ENCODE measurements at regions not wholly inside any gene's neighbourhood (a gene's known extent, or its start where the extent isn't known, plus 50 kb on each side); places are given as distances from the start of the nearest gene placed in this dataset.

DNA sequence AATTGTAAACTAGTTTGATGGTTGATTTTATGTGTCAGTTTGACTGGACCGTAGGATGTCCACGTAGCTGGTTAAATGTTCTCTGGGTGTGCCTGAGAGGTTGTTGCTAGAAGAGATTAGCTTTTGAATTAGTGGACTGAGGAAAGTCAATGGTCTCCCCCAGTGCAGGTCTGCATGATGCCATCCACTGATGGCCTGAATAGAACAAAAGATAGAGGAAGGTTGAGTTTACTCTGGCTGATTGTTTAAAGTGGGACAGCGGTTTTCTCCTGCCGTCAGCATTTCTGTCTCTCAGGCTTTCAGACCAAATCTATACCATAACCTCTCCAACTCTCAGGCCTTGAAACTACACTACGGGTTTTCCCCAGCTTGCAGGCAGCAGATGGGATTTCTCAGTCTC is 899.2 kb upstream of the WWC1 start:
- TF ChIP-seq, protein P1, sequence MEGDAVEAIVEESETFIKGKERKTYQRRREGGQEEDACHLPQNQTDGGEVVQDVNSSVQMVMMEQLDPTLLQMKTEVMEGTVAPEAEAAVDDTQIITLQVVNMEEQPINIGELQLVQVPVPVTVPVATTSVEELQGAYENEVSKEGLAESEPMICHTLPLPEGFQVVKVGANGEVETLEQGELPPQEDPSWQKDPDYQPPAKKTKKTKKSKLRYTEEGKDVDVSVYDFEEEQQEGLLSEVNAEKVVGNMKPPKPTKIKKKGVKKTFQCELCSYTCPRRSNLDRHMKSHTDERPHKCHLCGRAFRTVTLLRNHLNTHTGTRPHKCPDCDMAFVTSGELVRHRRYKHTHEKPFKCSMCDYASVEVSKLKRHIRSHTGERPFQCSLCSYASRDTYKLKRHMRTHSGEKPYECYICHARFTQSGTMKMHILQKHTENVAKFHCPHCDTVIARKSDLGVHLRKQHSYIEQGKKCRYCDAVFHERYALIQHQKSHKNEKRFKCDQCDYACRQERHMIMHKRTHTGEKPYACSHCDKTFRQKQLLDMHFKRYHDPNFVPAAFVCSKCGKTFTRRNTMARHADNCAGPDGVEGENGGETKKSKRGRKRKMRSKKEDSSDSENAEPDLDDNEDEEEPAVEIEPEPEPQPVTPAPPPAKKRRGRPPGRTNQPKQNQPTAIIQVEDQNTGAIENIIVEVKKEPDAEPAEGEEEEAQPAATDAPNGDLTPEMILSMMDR (IDR thresholded peaks at IDR 0.05; ENCODE audit: extremely low read depth, low read depth, low read length), result no peak
- no peak for DNase-seq (ENCODE audit: insufficient read length, low spot score, missing footprints)
- no peak overlapping the region for H3K4me2 ChIP-seq (ENCODE audit: insufficient read depth, low read length)
- H4K20me1 ChIP-seq (ENCODE audit: insufficient read depth, low read length), result no peaks in the 10 kb centered on the region
- H2AFZ ChIP-seq (ENCODE audit: low read length), result no peak overlapping the region
- no peaks in the 10 kb centered on the region for H3K9me3 ChIP-seq (ENCODE audit: low read depth, low read length)
- H3K4me3 ChIP-seq (ENCODE audit: insufficient read depth, low read length), result no peak overlapping the region
- H3K36me3 ChIP-seq (ENCODE audit: insufficient read depth, low read length), result no peaks in the 10 kb centered on the region
- no peak overlapping the region for H3K27ac ChIP-seq (ENCODE audit: low read depth, low read length)
- no peaks in the 10 kb centered on the region for H3K79me2 ChIP-seq (ENCODE audit: insufficient read depth, low read length)
- H3K4me1 ChIP-seq (ENCODE audit: insufficient read depth, low read length), result no peaks in the 10 kb centered on the region
- no peaks in the 10 kb centered on the region for H3K27me3 ChIP-seq (ENCODE audit: insufficient read depth, low read length)

DNA sequence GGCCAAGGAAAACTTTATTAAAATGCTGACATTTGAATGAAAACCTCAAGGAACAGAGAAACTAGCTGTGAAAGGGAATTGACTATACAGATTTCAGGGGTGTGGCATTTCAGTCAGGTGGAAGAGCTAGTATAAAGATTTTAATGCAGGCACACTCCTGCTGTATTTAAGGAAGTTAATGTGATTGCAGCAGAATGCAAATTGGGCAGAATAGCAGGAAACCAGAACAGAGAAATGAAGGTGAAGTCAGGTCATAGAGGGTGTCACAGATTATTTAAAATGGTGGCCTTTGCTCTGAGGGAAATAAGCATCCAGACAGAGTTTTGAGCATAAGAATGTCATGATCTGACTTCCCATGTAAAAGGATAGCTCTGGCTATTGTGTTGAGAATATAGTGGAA is 898.1 kb upstream of the WWC1 start:
- Histone ChIP-seq H2AFZ (ENCODE audit: low read length) (no peak overlapping the region), H3K36me3 (ENCODE audit: insufficient read depth, low read length) (no peaks in the 10 kb centered on the region), H3K27me3 (ENCODE audit: insufficient read depth, low read length) (no peaks in the 10 kb centered on the region), H3K9me3 (ENCODE audit: low read depth, low read length) (no peaks in the 10 kb centered on the region), H4K20me1 (ENCODE audit: insufficient read depth, low read length) (no peaks in the 10 kb centered on the region), H3K27ac (ENCODE audit: low read depth, low read length) (no peak overlapping the region), H3K4me1 (ENCODE audit: insufficient read depth, low read length) (no peaks in the 10 kb centered on the region), H3K79me2 (ENCODE audit: insufficient read depth, low read length) (no peaks in the 10 kb centered on the region), H3K4me2 (ENCODE audit: insufficient read depth, low read length) (no peak overlapping the region), H3K4me3 (ENCODE audit: insufficient read depth, low read length) (no peak overlapping the region)
- TF ChIP-seq, protein P1 (IDR thresholded peaks at IDR 0.05; ENCODE audit: extremely low read depth, low read depth, low read length), result no peak
- no peak for DNase-seq (ENCODE audit: insufficient read length, low spot score, missing footprints)

DNA sequence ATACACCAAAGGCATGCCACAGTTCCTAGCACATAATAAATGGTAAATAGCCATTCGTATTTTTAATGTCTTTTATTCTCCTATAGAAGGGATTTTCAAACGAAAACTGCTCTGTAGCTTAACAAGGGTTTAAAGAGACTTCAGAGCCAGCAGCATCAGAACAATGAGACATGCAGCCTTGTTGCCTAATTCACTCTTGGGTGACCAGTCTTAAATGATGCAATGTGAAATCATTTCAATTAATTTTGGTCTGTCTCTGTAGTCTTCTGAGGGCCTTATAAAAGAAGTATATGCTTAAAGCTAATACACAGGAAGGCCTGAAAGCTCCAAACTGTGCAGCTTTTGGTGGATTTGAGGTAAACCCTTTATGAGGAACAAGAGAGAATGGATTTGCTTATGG is 888.8 kb upstream of the WWC1 start:
- H3K4me2 ChIP-seq (ENCODE audit: insufficient read depth, low read length), result no peak overlapping the region
- TF ChIP-seq, protein P1 (IDR thresholded peaks at IDR 0.05; ENCODE audit: extremely low read depth, low read depth, low read length), result no peak

DNA sequence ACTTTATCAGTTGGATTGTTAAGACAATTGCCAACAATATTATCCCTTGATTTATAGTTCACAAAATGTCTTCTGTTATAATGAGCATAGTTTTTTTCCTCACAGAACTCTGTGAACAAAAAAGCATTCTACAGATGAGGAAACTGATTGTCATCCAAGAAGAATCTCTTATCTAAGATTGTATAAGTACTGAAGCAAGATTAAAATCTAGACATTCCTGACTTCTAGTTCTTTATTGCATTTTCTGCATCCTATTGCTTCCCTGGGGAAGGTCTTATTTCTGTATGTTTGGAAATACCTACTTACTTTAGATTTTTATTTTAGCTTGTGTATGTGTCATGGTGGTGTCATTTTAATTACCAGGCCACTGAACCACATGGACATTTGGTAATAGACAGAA is 884.9 kb upstream of the WWC1 start:
- H3K9me3 ChIP-seq (ENCODE audit: low read depth, low read length), result no peaks in the 10 kb centered on the region
- TF ChIP-seq, protein P1 (IDR thresholded peaks at IDR 0.05; ENCODE audit: extremely low read depth, low read depth, low read length), result no peak
- no peak overlapping the region for H3K4me2 ChIP-seq (ENCODE audit: insufficient read depth, low read length)
- H4K20me1 ChIP-seq (ENCODE audit: insufficient read depth, low read length), result no peaks in the 10 kb centered on the region
- H3K4me3 ChIP-seq (ENCODE audit: insufficient read depth, low read length), result no peak overlapping the region
- no peak overlapping the region for H3K27ac ChIP-seq (ENCODE audit: low read depth, low read length)
- H3K4me1 ChIP-seq (ENCODE audit: insufficient read depth, low read length), result no peaks in the 10 kb centered on the region
- H3K27me3 ChIP-seq (ENCODE audit: insufficient read depth, low read length), result no peaks in the 10 kb centered on the region
- H2AFZ ChIP-seq (ENCODE audit: low read length), result no peak overlapping the region
- no peaks in the 10 kb centered on the region for H3K36me3 ChIP-seq (ENCODE audit: insufficient read depth, low read length)
- no peaks in the 10 kb centered on the region for H3K79me2 ChIP-seq (ENCODE audit: insufficient read depth, low read length)
- DNase-seq (ENCODE audit: insufficient read length, low spot score, missing footprints), result no peak

More for the DNA sequence above, 888.8 kb upstream of the WWC1 start:
- H3K27me3 ChIP-seq (ENCODE audit: insufficient read depth, low read length), result no peaks in the 10 kb centered on the region
- H3K27ac ChIP-seq (ENCODE audit: low read depth, low read length), result no peak overlapping the region
- H2AFZ ChIP-seq (ENCODE audit: low read length), result no peak overlapping the region
- no peaks in the 10 kb centered on the region for H3K36me3 ChIP-seq (ENCODE audit: insufficient read depth, low read length)
- H3K4me3 ChIP-seq (ENCODE audit: insufficient read depth, low read length), result no peak overlapping the region
- no peaks in the 10 kb centered on the region for H3K79me2 ChIP-seq (ENCODE audit: insufficient read depth, low read length)
- H3K9me3 ChIP-seq (ENCODE audit: low read depth, low read length), result no peaks in the 10 kb centered on the region
- H3K4me1 ChIP-seq (ENCODE audit: insufficient read depth, low read length), result no peaks in the 10 kb centered on the region
- no peak for DNase-seq (ENCODE audit: insufficient read length, low spot score, missing footprints)
- no peaks in the 10 kb centered on the region for H4K20me1 ChIP-seq (ENCODE audit: insufficient read depth, low read length)
